NCI-H1105 (cell line): ENCODE measurements at regions not wholly inside any gene's neighbourhood (a gene's known extent, or its start where the extent isn't known, plus 50 kb on each side); places are given as distances from the start of the nearest gene placed in this dataset.

Source experiments
- DNase-seq: peaks from one replicate; lab custom pipeline; 2025; lab: John Stamatoyannopoulos, UW

DNA sequence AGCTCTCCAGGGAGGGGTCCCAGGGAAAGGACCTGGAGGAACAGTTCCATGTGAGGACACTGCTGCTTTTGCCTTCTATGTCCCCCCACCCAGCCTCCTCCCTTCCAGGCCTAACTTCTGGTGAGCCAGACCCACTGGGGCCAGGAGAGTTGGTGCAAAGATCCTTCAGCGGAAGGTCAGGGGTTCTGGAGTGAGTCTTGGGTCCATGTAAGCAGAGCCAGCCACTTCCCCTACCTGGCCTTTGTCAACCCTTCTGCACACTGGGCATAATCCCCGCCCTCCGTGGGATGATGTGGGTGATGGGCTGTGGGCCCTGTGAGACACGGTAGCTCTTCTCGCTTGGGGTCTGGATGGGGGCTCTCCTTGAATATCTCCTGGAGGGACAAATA lies 76.9 kb downstream of the RHOB start:
- DNase-seq, result no peak

DNA sequence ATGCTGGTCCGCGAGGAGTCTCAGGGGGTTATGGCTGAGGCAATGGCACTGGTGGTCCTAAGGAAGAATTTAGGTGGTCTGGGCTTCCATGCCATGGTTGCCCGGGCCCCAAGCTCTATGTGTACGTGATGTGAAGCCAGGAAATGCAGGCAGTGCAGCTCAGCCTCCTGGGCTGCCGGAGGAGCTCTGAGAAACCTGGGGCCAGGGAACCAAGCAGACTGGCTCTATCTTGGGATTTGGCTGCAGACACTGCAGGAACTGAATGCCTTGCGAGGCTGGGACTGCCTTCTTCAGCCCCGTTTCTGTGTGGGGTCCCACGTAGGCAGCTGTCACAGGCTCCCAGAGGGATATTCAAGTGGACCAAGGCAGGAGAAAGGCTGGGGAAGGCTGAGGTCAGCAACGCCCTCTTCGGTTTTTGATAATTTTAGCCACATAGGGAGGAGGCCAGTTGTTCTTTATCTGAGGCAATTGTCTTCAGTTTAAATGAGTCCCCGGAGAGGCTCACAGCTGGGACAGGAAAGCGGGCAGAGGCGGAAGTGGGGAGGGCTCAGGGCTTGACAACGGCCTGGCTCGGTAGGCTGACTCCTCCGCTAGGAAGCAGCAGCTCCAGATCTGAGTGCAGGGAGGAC lies 77.7 kb downstream of the RHOB start:
- DNase-seq, result no peak

GRCh38 chr2:20525041-20526035 lies 78.5 kb downstream of the RHOB start:
- no peak for DNase-seq

DNA sequence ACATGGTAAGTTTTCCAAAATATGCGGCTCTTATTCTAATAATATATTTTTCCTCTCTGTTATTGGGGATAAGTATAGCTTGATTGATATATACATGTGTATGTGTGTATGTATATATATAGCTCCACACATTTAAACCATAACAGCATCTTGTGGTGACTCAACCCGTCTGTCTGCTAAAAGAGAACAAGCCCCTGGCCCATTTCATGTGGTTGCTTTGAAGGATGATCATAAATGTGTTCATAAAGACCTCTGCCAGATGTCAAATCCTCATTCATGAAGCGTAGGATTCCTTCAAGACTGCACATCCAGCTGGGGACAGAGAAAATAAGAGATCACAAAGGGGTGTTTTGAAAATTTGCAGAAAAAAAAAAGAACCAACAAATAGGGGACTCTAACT lies 79.3 kb downstream of the RHOB start:
- no peak for DNase-seq

- peak; percentile 28 for DNase-seq
Measured at GRCh38 chr2:20526708-20527107, 79.8 kb downstream of the RHOB start.

DNA sequence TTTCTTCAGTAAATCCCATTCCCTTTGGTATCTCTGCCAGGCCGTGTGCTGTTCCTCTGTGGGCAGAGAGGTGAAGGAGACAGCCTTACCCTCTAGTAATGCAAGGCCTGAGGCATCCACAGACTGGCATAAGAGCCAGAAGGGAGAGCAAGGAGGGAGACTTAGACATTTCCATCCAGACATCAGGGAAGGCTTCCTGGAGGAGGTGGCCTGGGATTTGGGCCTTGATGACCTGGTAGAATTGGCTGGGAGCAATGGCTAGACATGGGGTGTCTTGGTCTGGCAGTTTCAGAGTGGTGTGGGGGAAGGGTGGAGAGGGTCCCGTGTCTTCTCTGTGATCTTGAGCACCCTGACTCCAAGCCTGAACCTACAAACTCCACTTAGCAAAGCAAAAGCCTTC lies 81.8 kb downstream of the RHOB start:
- DNase-seq, result no peak

GRCh38 chr2:20530520-20530919 lies 83.6 kb downstream of the RHOB start:
- DNase-seq, result no peak

- DNase-seq, result no peak
Measured at GRCh38 chr2:20531633-20532262, 84.9 kb downstream of the RHOB start.

DNA sequence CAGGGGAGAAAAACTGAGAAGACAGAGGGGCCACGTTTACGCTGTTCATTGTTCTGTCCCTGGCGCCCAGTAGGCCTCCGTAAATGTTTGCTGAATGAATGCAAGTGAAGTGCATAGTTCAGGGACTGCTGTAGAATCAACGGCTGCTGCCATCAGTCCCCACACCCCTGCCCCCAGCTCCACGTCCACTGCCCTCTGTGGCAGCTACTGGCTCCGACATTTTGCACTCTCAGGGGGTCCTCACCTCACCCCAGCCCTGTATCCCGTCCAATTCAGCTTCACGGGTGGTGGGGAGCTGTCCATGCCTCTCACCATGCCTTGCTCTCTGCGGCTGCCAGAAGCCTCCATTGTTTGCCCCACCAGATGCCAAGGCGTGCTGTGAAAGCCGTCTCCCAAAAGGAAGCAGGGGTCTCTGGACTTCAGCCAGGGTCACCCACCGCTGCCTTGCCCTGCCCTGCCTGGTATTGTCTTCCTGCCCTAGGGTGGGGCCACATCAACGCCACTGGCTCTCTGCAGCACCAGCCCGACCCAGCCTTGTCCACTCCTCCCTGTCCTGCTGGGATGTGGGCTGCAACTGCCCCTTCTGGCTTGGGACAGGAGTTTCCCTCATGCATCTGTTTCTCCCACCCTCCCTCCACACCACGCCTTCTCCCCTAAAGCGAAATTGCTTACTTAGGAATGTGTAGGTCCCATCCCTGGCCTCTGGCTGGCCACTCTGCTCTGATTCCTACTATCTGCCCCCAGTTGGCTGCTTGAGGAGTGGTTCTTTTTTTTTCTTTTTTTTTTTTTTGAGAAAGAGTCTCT lies 86.0 kb downstream of the RHOB start:
- DNase-seq, result no peak

DNA sequence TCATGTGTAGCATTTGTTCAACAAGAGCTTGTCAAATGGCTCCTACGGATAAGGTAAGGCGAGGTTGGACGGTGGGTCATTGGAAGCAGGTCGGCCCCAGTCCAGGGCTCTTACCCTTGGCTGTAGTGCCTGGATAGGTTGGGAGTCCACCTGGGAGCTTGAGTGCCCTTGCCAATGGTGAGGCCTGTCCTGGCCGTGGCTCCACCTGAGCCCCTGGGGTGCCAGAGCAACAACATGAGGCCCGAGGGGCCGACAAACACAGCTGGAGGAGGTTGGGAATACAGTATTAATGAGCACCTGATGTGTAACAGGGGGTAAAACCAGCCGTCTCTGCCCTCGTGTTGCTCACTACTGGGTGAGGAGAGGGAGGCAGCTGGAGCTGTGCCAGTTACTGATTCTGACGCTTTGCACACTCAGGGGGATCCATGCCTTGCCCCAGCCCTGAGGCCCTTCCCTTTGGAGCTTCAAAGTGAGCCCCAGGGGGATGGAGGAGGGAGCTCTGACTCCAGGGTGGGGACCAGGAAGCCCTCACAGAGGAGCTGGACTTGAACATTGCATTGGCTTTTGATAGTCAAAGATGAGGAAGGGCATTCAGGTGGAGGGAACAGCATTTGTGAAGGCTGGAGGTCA lies 87.2 kb downstream of the RHOB start:
- no peak for DNase-seq

GRCh38 chr2:20534913-20535801 lies 88.3 kb downstream of the RHOB start:
- DNase-seq, result no peak

DNA sequence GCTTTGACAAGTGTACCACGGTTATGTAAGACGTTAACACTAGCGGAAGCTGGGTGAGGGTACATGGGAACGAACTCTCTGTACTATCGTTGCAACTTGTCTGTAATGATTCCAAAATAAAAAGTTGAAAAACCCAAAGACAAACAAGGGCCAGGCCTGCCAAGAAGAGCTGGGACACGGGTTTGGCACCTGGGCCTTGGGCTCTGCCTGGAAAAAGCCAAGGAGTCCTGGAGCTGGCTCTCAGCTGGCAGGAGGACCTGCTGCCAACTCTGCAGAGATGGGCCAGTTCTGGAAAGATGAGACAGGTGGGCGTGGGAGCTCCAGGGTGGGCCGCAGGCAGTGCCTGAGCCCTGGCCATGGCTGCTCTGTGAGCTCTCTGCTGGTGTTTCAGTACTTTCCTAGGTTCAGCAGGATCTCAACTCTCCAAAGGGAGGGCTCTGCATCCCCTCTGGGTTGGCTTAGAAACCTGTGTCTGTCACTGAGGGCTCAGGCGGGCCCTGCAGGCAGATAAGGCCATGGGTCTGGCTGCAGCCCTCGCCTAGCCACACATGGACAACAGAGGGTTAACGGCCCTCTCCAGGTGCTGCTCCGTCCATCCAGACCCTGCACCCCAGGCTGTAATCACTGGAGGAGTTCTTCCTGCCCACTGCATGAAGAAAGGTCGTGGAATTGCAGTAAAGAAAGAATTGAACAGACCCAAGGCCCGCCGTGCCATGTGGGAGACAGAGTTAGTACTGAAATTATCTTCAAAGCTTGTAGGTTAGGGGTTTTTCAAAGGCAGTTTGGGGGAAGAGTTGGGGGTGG lies 89.9 kb downstream of the RHOB start:
- no peak for DNase-seq

DNA sequence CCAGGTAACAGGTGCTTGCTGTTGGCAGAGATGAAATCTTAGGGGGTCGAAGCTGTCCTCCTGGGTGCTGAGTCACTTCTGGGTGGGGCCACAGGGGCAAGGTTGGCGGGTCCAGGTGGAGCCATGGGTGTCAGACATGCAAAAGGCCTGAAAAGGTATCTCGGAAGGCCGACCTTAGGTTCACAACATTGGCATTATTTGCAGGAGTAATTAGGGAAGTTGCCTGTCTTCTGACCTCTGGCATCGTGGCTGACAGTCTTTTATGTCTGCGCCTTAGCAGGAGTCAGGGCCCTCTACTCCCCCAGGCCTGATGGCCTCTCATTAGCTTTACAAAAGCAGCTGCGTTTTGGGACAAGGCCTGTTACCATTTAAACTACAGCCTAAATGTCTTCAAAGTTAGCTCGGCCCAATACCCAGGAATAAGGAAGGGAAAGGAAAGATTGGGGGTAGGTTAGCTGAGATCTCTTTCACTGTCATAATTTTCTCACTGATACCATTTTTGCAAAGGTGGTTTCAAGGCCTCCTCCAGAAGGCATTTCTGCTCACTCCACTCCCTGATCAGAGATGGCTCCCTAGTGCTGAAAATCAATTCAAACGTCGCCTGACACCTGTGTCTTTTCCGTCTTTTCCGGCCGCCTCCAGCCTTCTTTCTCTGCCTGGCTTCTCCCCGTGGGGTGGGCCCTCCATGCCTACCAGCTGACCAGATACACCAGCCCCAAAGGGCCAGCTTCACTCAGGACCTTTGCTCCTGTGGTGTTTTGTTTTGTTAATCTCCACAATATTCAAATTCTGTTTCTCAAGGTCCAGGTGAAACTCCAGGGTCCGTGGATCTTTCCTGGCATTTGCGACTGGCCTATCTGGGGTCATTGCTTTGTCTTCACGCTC lies 90.8 kb downstream of the RHOB start:
- no peak for DNase-seq

GRCh38 chr2:20538308-20539132 lies 91.6 kb downstream of the RHOB start:
- DNase-seq, result no peak

DNA sequence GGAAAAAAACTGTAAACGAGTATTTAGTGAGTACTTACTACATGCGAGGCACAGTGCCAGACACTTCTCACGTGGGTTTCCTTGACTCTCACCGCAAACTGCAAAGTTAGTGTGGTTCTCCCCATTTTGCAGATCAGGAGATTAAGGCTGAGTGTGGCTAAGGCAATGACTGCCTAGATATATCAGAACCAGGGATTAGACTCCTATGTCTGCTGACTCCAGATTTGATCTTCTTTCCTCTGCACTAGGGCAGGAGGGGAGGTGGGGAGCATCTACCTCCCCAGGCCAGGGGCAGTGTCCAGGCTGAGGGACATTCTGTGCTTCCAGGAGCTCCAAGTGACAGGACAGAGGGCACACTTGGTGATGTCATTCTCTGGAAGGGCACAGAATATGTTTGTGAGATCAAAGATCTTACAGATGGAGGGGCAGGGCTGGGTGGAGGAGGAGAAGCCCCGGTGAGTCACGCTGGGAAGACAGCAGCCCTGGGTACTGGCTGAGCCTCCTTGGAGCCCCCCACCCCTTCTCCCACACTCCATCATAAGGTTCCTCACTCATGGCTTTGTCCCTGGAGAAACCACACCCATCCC lies 92.4 kb downstream of the RHOB start:
- DNase-seq, result no peak

DNA sequence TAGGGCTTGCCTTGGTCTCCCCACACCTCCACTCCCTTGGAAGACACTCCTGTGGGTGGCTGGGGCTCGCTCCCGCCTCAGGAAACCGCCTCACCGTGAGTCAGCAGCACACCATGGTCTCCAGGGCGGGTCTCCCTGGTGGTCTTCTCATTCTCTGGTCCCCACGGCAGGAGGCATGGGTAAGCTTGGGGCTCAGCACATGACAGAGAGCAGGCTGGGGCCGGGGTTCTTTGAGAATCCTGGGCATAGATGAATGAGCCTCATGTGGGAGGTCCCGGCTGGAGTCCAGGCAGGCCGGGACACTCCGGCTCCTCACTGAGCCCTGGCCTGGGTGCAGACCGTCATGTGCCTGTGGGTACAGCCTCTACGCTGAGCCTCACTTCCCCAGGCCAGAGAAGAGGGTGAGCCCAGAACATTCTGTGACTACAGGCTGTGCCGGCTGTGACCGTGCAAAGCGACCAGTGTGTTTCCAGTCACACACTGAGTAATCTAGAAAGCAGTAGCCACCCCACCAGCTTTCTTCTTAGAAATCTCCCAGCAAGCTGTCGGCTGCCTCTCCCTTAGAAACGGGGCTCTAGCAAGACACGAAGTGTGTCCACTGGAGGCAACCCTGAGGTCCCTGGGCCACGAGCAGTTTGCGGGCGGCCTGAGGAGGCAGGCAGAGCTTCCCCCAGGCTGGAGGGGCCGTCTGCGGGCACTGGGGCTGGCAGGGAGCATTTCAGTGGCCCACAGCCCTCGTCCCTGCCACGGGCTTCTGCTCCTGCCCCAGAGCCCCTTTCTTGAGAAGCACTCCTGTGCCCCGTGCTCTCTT lies 93.1 kb downstream of the RHOB start:
- DNase-seq, result no peak
